ENCODE measurements at regions not wholly inside any gene's neighbourhood (a gene's known extent, or its start where the extent isn't known, plus 50 kb on each side); places are given as distances from the start of the nearest gene placed in this dataset.

GRCh38 chr11:28911829-28912228 lies 803.6 kb downstream of the METTL15 start:
- TF ChIP-seq, protein P1, sequence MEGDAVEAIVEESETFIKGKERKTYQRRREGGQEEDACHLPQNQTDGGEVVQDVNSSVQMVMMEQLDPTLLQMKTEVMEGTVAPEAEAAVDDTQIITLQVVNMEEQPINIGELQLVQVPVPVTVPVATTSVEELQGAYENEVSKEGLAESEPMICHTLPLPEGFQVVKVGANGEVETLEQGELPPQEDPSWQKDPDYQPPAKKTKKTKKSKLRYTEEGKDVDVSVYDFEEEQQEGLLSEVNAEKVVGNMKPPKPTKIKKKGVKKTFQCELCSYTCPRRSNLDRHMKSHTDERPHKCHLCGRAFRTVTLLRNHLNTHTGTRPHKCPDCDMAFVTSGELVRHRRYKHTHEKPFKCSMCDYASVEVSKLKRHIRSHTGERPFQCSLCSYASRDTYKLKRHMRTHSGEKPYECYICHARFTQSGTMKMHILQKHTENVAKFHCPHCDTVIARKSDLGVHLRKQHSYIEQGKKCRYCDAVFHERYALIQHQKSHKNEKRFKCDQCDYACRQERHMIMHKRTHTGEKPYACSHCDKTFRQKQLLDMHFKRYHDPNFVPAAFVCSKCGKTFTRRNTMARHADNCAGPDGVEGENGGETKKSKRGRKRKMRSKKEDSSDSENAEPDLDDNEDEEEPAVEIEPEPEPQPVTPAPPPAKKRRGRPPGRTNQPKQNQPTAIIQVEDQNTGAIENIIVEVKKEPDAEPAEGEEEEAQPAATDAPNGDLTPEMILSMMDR (IDR thresholded peaks at IDR 0.05 in 4 of 5, conservative IDR thresholded peaks at IDR 0.05 in 1 of 5): no peak
- TF ChIP-seq POLR2A (IDR thresholded peaks at IDR 0.05): no peak
